ENCODE measurements at regions not wholly inside any gene's neighbourhood (a gene's known extent, or its start where the extent isn't known, plus 50 kb on each side); places are given as distances from the start of the nearest gene placed in this dataset.

DNA sequence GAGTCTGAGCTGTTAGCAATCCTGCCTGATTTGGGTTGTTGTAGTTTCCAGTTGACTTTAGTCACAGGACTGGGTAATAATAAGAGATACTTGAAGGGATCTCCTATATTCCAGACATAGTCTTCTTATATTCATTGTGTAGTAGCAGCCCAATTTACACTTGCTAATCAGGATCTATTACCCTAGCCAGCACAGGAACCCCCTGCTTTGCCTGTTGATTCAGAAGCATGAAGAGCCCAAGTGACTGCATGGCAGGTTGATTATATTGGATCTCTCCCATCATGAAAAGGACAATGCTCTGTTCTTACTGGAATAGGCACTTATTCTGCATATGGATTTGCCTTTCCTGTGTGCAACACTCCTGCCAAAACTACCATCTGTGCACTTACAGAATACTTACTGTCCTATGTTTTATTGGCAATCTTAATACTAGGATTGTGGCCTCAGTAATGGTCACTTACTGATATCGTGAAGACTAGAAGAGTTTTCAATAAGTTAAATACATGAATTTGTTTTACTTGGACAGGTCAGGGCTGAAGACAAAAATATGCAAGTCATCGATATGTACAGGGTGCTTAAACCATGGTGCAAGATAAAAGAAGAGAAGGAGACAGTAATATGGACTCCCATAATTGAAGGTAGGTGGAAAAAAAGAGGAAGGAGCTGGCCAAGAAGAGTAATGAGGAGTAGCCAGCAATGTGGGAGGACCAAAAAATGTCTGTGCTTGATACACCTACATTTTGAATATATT lies 304.1 kb downstream of the MCTP2 start:
- ATAC-seq (no peak), DNase-seq (ENCODE audit: missing footprints) (no peak)
- intact Hi-C loops (cut with DNase I) = no loop called here

DNA sequence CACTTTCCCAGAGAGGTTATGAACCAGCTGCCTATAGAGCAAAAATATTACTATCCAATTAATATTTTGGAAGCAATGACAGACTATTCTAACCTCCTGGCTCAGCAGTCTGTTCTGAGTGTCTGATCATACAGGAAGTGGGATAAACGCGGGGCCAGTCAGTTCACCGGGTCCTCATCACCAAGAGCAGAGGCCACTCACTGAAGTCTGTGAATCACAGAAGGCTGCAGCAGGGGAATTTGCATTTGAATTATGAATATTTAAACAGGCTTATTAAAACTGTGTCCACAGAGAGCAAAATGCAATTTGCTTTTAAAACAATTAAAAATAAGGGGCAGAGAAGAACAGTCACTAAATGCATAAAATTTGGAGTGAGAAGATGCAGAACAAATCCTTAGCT lies 305.2 kb downstream of the MCTP2 start:
- intact Hi-C loops (cut with DNase I) = no loop called here
- DNase-seq (ENCODE audit: missing footprints) (no peak), ATAC-seq (no peak)

DNA sequence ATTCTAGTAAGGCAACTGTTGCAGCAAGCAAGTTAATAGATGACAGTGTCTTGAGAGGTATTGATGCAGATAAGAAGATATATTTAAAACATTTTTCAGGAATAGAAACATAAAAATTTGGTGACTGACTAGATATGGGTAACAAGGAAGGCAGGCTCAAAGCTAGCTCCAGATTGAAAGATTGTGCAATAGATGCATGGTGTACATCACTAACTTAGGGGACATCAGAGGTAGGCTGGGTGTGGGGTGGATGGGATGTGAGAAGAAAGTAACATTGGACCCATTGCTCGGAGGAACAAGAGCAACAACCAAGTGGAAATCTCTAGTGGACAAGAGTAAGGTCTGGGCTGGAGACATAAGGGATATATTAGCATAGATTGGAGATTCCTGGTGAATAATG lies 306.9 kb downstream of the MCTP2 start:
- ATAC-seq (no peak), DNase-seq (ENCODE audit: missing footprints) (no peak)
- intact Hi-C loops (cut with DNase I) = no loop called here

DNA sequence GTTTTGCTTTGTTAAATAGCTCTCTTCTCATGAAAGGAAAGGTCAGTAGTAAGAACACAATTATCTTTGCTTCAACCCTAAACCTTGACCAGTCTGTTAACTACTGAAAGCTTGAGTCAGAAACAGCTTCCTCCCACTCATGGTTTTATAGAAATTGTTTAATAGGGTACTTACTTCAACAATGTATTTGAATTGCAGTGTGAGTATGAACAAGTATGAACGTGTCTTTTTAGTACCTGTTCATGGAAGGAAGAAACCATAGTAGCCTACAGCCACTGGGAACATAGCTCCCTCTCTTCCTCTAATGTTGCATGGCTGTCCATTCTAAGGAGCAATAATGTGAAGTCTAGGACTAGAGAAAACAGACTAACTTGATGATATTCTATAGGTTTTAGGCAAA lies 311.0 kb downstream of the MCTP2 start:
- DNase-seq (ENCODE audit: missing footprints) (no peak), ATAC-seq (no peak)
- intact Hi-C loops (cut with DNase I) = no loop called here

DNA sequence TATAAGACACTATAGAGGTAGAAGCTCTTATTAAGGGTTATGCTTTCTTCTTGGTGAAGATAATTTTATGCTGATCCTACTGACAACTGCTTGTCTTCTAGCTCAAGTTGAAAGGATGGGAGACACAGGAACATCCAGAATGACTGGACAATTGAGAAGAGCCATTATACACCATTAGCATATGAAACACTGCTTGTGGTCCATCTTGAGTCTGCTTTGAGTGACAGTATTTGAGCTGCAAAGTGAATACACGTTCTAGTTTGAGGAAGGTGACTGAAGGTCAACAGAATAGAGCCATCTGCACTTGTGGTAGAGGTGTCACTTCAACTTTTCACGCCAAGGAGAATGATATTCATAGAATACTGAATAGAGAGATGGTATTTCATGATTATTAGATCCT lies 315.4 kb downstream of the MCTP2 start:
- intact Hi-C loops (cut with DNase I) = no loop called here
- no peak for ATAC-seq

DNA sequence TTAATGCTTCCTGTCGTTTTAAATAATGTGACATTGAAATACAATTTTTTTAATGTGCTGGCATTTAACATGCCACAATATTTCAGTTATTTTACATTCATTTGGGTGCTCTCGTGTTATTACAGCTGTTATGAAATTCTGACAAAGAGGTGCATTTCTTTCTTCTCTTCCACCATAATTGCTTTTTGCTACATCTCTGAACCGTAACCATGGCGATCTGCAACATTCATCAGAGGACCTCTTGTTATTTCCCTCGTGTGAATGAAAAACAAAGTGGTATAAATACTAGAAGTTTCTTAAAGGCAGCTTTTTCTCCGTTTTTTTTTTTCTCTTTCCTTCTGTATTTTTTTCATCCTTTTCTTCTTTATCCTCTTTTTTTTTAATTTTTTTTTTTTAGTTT lies 316.4 kb downstream of the MCTP2 start:
- ATAC-seq (no peak), DNase-seq (ENCODE audit: missing footprints) (no peak)
- intact Hi-C loops (cut with DNase I) = no loop called here

More for the DNA sequence above, 315.4 kb downstream of the MCTP2 start:
- DNase-seq (ENCODE audit: missing footprints) = no peak

DNA sequence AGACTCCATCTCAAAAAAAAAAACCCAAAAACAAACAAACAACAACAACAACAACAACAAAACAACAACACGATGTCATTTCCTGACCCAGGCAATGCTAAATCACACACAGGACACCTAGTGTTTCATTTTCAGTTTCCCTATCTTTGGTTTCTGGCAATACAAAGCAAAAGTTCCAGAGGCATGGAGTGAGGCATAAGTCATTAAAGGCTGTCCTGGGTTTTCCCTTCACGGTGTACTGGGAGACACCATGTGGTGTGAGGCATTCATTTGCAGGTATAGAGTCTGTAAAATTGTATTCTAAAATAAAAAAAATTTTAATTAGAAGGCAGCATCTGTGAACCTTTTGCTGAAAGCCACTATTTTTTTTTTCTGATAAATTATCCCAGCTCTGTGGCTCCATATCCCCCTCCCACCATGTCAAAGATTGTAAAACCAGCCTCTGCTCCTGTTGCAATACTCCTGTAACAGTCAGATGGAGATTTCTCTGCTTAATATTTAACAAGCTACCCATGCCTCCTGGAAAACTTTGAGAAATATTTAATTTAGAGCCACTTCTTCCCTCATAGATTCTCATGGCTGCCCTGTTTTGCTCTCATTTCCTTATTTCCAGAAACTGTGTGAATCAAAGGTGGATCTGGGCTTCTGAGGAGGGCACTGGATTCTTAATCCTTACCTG lies 324.6 kb downstream of the MCTP2 start:
- intact Hi-C loops (cut with DNase I) = no loop called here
- DNase-seq (ENCODE audit: missing footprints) = no peak
- ATAC-seq = no peak

DNA sequence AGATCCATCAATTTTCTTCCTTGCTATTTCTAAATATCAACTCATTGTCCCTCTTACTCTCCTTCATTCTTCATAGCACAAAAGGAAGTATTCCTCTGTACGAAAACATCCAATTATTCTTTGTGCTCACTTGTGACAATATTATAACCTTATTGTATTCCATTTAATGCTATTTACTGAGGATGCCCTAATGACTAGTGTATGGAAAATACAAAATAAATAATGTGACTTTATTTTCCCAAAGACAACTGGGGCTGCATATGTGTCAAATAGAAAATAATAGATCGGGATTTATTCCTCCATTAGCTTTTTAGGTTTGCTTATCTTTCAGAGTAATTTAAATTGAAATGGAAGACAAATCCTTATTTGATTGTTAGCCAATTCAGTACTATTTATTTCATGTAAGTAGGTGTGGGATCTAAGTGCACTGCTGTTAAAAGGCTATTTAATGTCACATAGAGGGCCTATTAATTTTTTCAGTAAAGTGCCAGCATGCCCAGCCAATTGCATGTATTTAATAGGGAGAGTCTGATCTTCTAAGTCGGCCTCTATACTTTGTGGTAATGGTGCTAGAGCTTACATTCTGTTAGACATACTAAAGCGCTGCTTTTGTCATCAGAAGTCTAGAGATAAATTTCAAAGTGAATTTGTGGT lies 329.8 kb downstream of the MCTP2 start:
- ATAC-seq (no peak), DNase-seq (ENCODE audit: missing footprints) (no peak)
- intact Hi-C loops (cut with DNase I) = no loop called here

DNA sequence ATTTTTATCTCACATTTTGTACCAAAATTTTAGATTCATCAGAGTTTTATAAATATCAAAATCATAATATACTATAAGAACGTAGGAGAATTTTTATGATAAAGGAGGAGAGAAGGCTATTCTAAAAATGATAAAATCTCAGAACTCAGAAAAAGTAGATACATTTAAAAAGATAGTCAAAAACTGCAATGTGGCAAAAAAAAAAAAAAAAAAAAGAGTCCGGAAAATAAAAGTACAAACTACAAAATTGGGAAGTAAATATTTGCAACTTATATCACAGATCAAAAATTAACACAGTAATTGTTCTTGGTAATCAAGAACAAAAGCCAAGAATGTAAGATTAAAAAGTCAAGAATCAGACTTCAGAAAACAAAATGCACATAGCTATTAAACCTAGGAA lies 332.1 kb downstream of the MCTP2 start:
- DNase-seq (ENCODE audit: missing footprints) = no peak
- intact Hi-C loops (cut with DNase I) = no loop called here
- ATAC-seq = no peak

DNA sequence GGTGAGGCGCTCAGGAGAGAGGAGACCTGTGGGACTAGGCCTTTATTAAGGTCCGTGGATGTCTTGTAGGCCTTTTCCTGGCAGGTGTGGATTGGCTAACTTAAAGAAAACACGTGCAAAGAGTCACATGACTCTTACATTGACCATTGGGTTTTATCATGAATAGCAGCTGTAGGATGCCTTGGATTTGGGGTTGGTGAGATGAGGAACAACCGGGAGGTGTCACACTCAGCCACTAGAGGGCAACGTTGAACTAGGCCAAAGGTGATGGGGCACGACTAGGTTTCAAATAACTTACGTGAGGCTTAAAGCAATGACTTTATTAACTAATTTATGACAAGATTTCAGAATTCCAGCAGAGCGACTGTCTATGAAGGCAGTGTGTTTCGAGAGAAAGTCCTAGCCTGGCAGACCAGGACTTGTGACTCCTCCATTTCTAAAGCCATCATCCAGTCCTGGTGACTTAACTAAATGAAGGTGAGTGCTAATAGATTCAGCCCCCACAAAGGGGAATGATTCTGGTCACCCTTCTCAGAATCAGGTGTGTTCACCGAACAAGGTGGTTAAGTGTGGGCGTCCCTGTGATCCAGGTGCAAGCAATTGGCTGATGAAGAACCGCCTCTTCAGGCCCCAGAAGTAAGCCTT lies 345.6 kb downstream of the MCTP2 start:
- ATAC-seq (no peak), DNase-seq (ENCODE audit: missing footprints) (no peak)
- intact Hi-C loops (cut with DNase I) = no loop called here

DNA sequence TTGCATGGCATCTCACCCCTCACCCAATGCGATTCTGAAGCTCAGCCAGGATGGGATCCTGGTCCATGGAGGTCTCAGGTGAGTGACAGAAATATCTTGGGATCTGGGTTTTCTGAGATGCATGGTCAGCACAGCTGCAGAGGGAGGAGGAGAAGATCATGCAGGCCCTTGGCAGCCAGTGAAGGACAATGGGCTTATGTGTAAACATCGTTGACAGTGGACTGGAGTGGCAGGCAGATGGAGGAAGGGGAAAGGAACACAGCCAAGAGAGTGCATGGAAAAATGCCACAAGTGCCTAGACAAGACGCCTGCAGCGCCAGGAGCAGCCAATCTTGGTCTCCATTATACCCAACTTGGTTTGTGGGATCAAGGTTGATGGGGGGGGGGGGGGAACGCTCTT lies 347.9 kb downstream of the MCTP2 start:
- ATAC-seq (no peak), DNase-seq (ENCODE audit: missing footprints) (no peak)
- intact Hi-C loops (cut with DNase I) = no loop called here

DNA sequence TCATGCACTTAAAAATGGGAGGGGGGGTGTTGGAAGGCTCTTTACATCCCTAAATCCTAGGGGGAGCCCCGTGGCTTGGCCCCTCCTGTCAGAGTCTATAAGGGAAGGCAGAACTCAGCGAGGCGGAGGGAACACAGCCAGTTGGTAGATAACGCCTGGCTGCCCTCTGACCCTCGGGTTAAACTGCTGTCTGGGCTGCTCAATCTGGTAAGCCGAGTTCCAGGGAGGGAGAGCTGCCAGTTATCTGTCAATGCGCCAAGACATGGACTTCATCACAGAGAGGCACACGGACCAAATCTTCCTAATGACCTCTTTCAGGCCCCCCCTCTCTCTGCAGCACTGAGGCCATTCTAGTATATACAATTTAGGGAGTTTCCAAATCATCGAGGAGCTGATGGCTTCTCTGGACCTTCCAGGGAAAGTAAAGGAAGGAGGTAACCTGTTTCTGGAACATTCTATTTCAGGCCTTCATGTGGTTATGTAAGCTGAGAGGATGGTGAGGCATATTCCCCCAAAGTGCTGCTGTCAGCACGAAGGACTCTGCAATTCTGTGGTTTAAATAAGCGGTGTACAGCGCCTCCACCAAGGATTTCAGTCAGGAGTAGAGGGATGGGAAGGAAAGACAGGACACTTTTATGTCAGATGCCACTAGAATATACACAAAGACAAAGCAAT lies 349.0 kb downstream of the MCTP2 start:
- DNase-seq (ENCODE audit: missing footprints) = no peak
- intact Hi-C loops (cut with DNase I) = no loop called here
- ATAC-seq = no peak

DNA sequence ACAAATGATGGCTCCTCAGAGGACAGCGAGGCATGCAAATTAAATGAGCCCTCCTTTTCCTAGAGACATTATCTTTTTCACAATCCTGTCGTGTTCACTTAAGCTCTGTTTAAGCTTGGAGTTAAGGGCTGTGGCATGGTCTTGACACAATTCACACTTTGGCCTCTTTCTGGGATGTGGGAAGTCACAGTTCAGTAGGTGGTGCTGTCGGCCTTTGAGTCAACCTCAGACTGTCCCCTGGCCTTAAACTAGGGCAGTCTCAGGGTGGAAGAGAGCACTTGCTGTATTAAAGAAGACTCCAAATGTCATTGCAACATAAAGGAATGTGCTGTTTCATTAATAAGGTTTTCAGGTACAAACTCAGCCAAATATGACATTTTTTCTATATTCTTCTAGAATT lies 351.0 kb downstream of the MCTP2 start:
- no peak for DNase-seq (ENCODE audit: missing footprints)
- ATAC-seq = no peak
- intact Hi-C loops (cut with DNase I) = no loop called here

DNA sequence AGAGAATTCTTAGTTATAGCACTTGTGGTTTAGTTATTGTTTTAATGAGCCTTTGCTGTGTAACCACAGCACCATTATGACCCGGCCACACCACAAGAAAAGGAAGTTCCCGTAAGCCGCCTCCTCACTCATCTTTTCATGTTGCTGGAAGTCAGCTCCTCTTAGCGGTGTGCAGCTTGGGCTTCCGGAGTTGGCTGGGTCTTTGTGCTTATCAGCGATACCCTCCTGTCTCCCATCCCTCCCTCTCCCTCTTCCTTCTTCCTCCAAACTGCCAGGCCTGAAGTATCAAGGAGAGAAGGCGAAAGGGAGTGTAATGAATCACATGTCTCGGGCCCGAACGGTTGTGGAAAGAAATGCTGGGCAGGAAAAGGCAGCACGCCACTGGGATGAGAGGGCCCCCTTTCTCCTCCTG lies 353.5 kb downstream of the MCTP2 start:
- ATAC-seq (no peak), DNase-seq (ENCODE audit: missing footprints) (no peak)
- intact Hi-C loops (cut with DNase I) = no loop called here

DNA sequence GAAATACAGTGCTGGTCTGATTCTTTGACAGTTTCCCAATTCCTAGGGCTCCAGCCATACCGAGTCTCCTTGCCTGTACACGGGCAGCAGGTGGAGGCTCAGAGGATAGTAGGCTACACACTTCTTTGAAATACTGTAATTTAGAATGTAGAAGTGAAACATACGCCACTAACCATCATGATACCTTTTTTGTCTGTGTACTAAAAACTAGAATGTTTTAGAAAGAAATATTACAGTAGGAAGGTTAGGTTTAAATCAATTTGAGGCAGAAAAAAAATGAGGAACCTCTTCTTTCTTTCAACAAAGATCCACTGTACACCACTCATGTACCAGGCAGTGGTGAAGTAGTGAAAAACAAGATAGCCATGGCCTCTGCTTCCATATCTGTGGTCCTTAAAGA lies 354.7 kb downstream of the MCTP2 start:
- ATAC-seq (no peak), DNase-seq (ENCODE audit: missing footprints) (no peak)
- intact Hi-C loops (cut with DNase I) = no loop called here

DNA sequence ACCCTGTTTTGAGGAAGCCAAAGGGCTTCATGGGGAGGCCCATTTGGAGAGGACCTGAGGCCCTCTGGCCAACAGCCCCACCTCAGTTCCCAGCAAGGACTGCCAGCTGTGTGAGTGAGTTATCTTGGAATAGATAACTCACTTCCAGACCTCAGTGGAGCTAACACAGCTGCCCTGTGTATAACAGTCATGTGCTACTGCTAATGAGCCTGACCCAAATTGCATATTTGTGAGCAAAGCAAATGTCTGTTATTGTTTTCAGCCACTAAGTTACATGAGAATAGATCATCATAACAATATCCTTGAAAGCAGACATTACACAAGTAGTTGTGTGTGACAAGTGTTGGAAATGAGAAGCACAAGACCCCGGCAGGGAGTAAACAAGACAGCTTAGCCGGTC lies 355.8 kb downstream of the MCTP2 start:
- intact Hi-C loops (cut with DNase I) = no loop called here
- ATAC-seq = no peak
- no peak for DNase-seq (ENCODE audit: missing footprints)

DNA sequence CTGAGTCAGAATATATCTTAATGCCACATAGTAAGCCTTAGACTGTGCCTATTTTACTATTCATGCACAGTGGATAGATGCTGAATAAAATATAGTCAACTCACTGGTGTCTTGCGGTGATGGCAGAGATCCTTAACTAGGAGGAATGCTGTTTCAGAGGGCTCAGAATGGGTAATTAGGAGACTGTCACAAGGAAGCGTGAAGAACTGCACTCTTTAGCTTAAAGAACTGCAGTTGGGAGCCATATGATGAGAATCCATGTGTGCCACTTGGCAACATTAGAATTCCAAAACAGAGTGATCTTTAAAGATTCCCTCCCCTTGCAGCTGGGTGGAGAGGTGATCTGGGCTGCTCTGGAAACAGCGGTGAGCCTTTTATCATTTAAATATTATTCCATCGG lies 357.6 kb downstream of the MCTP2 start:
- intact Hi-C loops (cut with DNase I) = no loop called here
- ATAC-seq = no peak
- no peak for DNase-seq (ENCODE audit: missing footprints)

DNA sequence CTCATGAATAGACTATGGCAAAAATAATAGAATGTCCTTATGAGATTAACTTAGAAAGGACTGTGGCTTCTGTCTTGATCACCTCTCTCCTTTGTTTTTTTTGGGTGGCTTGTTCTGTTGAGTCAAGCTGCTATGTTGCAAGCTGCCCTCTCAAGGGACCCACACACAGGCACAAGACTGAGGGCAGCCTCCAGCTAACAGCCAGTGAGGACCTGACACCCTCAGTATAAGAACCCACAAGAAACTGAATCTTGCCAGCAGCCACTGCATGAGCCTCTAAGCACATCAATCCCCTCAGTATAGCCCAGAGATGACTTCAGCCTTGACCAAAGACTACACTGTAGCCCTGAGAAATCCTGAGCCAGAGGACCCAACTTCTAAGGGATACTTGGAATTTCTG lies 361.1 kb downstream of the MCTP2 start:
- ATAC-seq = no peak
- intact Hi-C loops (cut with DNase I) = no loop called here

DNA sequence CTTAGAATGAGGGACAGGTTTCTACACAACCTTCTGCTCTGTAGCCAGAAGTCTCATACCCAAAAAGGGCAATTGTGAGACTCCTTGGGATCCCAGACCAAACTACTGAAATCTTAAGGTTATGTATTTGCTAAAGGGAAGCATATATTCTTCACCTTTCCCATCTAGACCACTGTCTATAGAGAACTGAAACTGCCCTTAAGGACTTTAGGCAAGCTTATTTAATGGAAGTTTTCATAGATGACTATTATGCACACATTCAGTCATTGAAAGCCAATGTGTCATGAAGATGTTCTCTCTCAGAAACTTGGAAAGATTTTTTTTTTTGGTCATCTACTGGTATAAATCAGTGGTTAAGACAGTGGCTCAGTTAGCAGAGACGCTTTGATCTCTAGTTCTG lies 365.3 kb downstream of the MCTP2 start:
- intact Hi-C loops (cut with DNase I) = no loop called here
- ATAC-seq = no peak
- no peak for DNase-seq (ENCODE audit: missing footprints)

More for the DNA sequence above, 361.1 kb downstream of the MCTP2 start:
- no peak for DNase-seq (ENCODE audit: missing footprints)
